HepG2 (cell line): ENCODE measurements at regions not wholly inside any gene's neighbourhood (a gene's known extent, or its start where the extent isn't known, plus 50 kb on each side); places are given as distances from the start of the nearest gene placed in this dataset.

Experiments
- ATAC-seq: fragments of 200-7000 bp; cut with Tn5 transposase; 3 replicates; pipeline ENCODE4 v1.9.1; 2020; ENCODE audit warnings: mild to moderate bottlenecking, moderate library complexity
- BruUV-seq: library from RNA; stranded (reverse); fragments of 400-500 nt; replicated peaks from 2 replicates; lab custom pipeline; 2021; lab: Mats Ljungman, UMichigan
- CTCF ChIA-PET: fragments of 300-600 bp; formaldehyde crosslinking; extraction: SDS; loops from one replicate; lab custom pipeline; 2021; ENCODE audit warnings: low total read pairs, inconsistent platforms, low intra/inter-chr PET ratio; lab: Yijun Ruan, JAX
- POLR2A ChIA-PET: fragments of 350-600 bp; sonication (Branson Sonifier 250); formaldehyde crosslinking; loops from one replicate; lab custom pipeline; 2020; ENCODE audit warnings: antibody characterized with exemption, inconsistent platforms; lab: Yijun Ruan, JAX
- DNase-seq: peaks from one replicate; pipeline ENCODE4 v3.0.0-alpha.2; 2015; ENCODE audit warnings: low spot score
- FAIRE-seq: peaks from 3 replicates; lab custom pipeline; 2011; peaks lifted over from hg19 to GRCh38; lab: Jason Lieb, UNC
- H2AFZ ChIP-seq: one replicate; pipeline ENCODE4 v1.6.1; 2011; ENCODE audit warnings: low read length, inconsistent platforms
- H3K27ac ChIP-seq: fragments of 300-600 bp; 3 replicates; pipeline ENCODE4 v1.8.0; 2011; ENCODE audit warnings: mixed run types, mild to moderate bottlenecking, mixed read lengths, low read length, inconsistent platforms; ENCODE audit not compliant: insufficient read depth; ENCODE audit errors: extremely low read length
- H3K27me3 ChIP-seq, 2 experiments: fragments of 200-600 bp in 1 of 2; 2 replicates in 1 of 2; 3 replicates in 1 of 2; pipeline versions ENCODE4 v1.6.0 to v1.8.0; 2011; ENCODE audit warnings: low read length in 2 of 2, mild to moderate bottlenecking in 2 of 2, moderate library complexity in 2 of 2, inconsistent platforms in 1 of 2; ENCODE audit not compliant: insufficient read depth in 2 of 2, control insufficient read depth in 1 of 2
- H3K36me3 ChIP-seq, 2 experiments: fragments of 200-600 bp in 1 of 2; replicated peaks in 1 of 2; 2 replicates in 1 of 2; 3 replicates in 1 of 2; pipeline versions ENCODE4 v1.5.1 to v1.8.0; 2011; ENCODE audit warnings: low read length in 2 of 2, inconsistent platforms in 1 of 2; ENCODE audit not compliant: insufficient read depth in 2 of 2, control insufficient read depth in 1 of 2
- H3K4me1 ChIP-seq: 2 replicates; pipeline ENCODE4 v1.5.1; 2012; ENCODE audit warnings: low read length, inconsistent platforms; ENCODE audit not compliant: insufficient read depth
- H3K4me2 ChIP-seq: 2 replicates; pipeline ENCODE4 v1.6.0; 2011; ENCODE audit warnings: low read depth, low read length, inconsistent platforms
- H3K4me3 ChIP-seq, 3 experiments: fragments of 200-600 bp in 1 of 3; sonication (generic), shearing (Covaris generic) in 1 of 3; replicated peaks in 1 of 3; 2 replicates each; pipeline ENCODE4 v1.5.1; 2011 to 2016; ENCODE audit warnings: low read length in 3 of 3, inconsistent platforms in 2 of 3, low read depth in 2 of 3, mild to moderate bottlenecking in 2 of 3, control low read depth in 1 of 3, mixed read lengths in 1 of 3; ENCODE audit not compliant: insufficient read depth in 1 of 3
- H3K79me2 ChIP-seq: one replicate; pipeline ENCODE4 v1.6.1; 2011; ENCODE audit warnings: low read length, inconsistent platforms; ENCODE audit not compliant: insufficient read depth
- H3K9ac ChIP-seq: 2 replicates; pipeline ENCODE4 v1.6.0; 2011; ENCODE audit warnings: mild to moderate bottlenecking, low read depth, low read length, inconsistent platforms; ENCODE audit not compliant: insufficient read depth
- H3K9me3 ChIP-seq: 2 replicates; pipeline ENCODE4 v1.5.1; 2012; ENCODE audit warnings: mild to moderate bottlenecking, low read length
- H4K20me1 ChIP-seq: 2 replicates; pipeline ENCODE4 v1.6.0; 2011; ENCODE audit warnings: inconsistent platforms, mild to moderate bottlenecking, low read length, moderate library complexity; ENCODE audit not compliant: insufficient read depth
- MXD1 ChIP-seq: sonication (generic); formaldehyde crosslinking; IDR thresholded peaks from 2 replicates; pipeline ENCODE4 v1.4.0; 2020; ENCODE audit warnings: mild to moderate bottlenecking, missing genetic modification reagents
- ZEB1 ChIP-seq: IDR thresholded peaks from 2 replicates; pipeline ENCODE4 v1.6.1; 2012; ENCODE audit warnings: mild to moderate bottlenecking, low read depth, inconsistent platforms; ENCODE audit not compliant: insufficient replicate concordance
- WGBS: methylation state at CpG from one replicate; pipeline ENCODE4 v1.1.6; 2017; ENCODE audit warnings: low lambda C conversion rate; 5-methylcytosine and 5-hydroxymethylcytosine counted together
- in situ Hi-C: cut with HindIII; loops from 2 replicates; pipeline ENCODE4 v1.10.0; 2017; ENCODE audit warnings: low pct_unique_long_range_greater_than_20kb; ENCODE audit not compliant: extremely low pct_ligation_motif_present
- intact Hi-C: fragments of 100-400 bp; cut with micrococcal nuclease; formaldehyde crosslinking; loops from one replicate; pipeline ENCODE4 v1.10.0; 2022; ENCODE audit not compliant: unreplicated experiment
- TF ChIP-seq, protein P1 (sequence below): sonication (generic); formaldehyde crosslinking; IDR thresholded peaks from 2 replicates; pipeline ENCODE4 v1.4.0; 2020; ENCODE audit warnings: missing genetic modification reagents

GRCh38 chr9:73685786-73686185 is 534.1 kb downstream of the ANXA1 start:
- no peaks in the 10 kb centered on the region for H4K20me1 ChIP-seq
- no peak for FAIRE-seq

More at GRCh38 chr9:73685786-73686185, 534.1 kb downstream of the ANXA1 start:
- Histone ChIP-seq H3K4me1 (peaks cover 10% of the 10 kb centered on the region), H3K27ac (no peak overlapping the region), H3K27me3 (no peaks in the 10 kb centered on the region), H3K36me3 (no peaks in the 10 kb centered on the region), H3K79me2 (no peaks in the 10 kb centered on the region), H3K9me3 (no peaks in the 10 kb centered on the region), H2AFZ (no peak overlapping the region)
- DNase-seq: no peak
- POLR2A ChIA-PET: no interaction called here
- CTCF ChIA-PET: no interaction called here
- ATAC-seq: no peak
- no TSS peak for BruUV-seq
- intact Hi-C loops: no loop called here
- TF ChIP-seq ZEB1: no peak
- no peak for TF ChIP-seq MXD1 (CRISPR knock-in tag)
- TF ChIP-seq, protein P1, sequence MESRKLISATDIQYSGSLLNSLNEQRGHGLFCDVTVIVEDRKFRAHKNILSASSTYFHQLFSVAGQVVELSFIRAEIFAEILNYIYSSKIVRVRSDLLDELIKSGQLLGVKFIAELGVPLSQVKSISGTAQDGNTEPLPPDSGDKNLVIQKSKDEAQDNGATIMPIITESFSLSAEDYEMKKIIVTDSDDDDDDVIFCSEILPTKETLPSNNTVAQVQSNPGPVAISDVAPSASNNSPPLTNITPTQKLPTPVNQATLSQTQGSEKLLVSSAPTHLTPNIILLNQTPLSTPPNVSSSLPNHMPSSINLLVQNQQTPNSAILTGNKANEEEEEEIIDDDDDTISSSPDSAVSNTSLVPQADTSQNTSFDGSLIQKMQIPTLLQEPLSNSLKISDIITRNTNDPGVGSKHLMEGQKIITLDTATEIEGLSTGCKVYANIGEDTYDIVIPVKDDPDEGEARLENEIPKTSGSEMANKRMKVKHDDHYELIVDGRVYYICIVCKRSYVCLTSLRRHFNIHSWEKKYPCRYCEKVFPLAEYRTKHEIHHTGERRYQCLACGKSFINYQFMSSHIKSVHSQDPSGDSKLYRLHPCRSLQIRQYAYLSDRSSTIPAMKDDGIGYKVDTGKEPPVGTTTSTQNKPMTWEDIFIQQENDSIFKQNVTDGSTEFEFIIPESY (CRISPR knock-in tag): no peak
- TF ChIP-seq, all 625 proteins: peak for 0
- Histone ChIP-seq H3K4me3 (no peak overlapping the region), H3K9ac (no peak overlapping the region), H3K4me2 (no peak overlapping the region)
- in situ Hi-C loops: loop anchor here (25.0 kb wide), 1 partner anchor 602 kb away; no protein-coding TSS in a partner anchor
- WGBS: 86% methylated on average over 3 of the region's 3 CpGs
